ENCODE measurements at regions not wholly inside any gene's neighbourhood (a gene's known extent, or its start where the extent isn't known, plus 50 kb on each side); places are given as distances from the start of the nearest gene placed in this dataset.
"Not testable (repeated sequence)": the region's sequence is repeated elsewhere in the genome, so short reads cannot be mapped to it uniquely, and the experiment has no call there.

DNA sequence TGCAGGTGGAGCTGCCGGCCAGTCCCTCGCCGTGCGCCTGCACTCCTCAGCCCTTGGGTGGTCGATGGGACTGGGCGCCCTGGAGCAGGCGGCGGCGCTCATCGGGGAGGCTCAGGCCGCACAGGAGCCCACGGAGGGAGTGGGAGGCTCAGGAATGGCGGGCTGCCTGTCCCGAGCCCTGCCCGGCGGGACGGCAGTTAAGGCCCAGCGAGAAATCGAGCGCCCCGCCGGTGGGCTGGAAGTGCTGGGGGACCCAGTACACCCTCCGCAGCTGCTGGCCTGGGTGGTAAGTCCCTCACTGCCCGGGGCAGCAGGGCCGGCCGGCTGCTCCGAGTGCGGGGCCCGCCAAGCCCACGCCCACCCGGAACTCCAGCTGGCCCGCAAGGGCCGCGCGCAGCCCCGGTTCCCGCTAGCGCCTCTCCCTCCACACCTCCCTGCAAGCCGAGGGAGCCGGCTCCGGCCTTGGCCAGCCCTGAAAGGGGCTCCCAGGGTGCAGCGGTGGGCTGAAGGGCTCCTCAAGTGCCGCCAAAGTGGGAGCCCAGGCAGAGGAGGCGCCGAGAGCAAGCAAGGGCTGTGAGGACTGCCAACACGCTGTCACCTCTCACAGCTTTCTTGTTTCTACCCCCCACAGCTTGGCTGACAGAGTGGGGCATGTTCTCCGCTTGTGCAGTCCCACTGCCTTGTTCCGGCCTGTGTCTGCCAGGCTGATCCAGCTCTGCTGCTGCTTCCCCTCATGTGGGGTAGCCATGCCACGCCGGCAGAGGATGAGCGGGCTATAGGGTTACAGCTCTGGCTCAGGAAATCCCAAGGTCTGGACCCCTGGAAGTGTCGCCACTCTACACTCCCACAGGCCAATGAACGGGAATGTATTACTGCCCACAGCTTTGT is 886.7 kb downstream of the FAT4 start:
- WGBS: 89% methylated on average over 53 of the region's 53 CpGs
- not testable (repeated sequence) for H3K9ac ChIP-seq (ENCODE audit: low read depth in 1 of 2, low read length in 2 of 2); DNase-seq (ENCODE audit: low spot score); H3K9me3 ChIP-seq (ENCODE audit: control insufficient read depth in 4 of 4, low read length in 3 of 4); H3K27me3 ChIP-seq (ENCODE audit: control insufficient read depth in 4 of 4, insufficient read depth in 4 of 4, low read length in 3 of 4); H3K27ac ChIP-seq (ENCODE audit: low read depth in 1 of 2, low read length in 2 of 2); H3K36me3 ChIP-seq (ENCODE audit: control insufficient read depth in 4 of 4, insufficient read depth in 3 of 4, low read depth in 1 of 4, low read length in 3 of 4); H3K4me1 ChIP-seq (ENCODE audit: control insufficient read depth in 4 of 4, insufficient read depth in 4 of 4, low read length in 3 of 4); H3K4me3 ChIP-seq (ENCODE audit: low read depth in 1 of 3, low read length in 3 of 3)

DNA sequence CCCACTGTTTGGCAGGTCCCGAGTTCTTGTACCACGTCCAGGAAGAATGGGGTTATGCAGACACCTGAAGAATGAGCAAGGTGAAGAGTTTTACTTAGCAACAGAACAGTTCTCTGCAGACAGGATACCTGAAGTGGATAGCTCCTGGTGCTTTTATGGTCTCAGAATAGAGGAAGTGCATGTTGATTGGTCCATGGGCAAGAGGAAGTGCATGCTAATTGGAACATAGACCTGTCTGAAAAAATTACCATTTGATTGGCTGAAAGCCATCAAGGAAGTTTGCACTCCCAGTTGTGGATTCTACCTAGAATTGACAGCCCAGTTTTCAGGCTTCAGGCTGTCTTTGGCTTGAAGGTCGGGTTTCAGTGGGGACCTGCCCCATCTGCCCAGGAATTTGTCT is 887.5 kb downstream of the FAT4 start:
- H3K9me3 ChIP-seq (ENCODE audit: control insufficient read depth in 4 of 4, low read length in 3 of 4): peaks cover 0 to 3% (median 0%) of the 10 kb centered on the region in 4 donors
- TF ChIP-seq NR2F2 (IDR thresholded peaks at IDR 0.05) (no peak), EGR1 (IDR thresholded peaks at IDR 0.05; ENCODE audit: low read depth in 2 of 2) (no peak), FOXA1 (IDR thresholded peaks at IDR 0.05) (no peak), YY1 (IDR thresholded peaks at IDR 0.05) (no peak), HNF4A (conservative IDR thresholded peaks at IDR 0.05) (no peak), RXRA (IDR thresholded peaks at IDR 0.05) (no peak), RAD21 (IDR thresholded peaks at IDR 0.05) (no peak), SP1 (IDR thresholded peaks at IDR 0.05) (no peak), HNF4G (IDR thresholded peaks at IDR 0.05) (no peak), FOXA2 (IDR thresholded peaks at IDR 0.05) (no peak), GABPA (IDR thresholded peaks at IDR 0.05 in 1 of 2, conservative IDR thresholded peaks at IDR 0.05 in 1 of 2) (no peak), TAF1 (conservative IDR thresholded peaks at IDR 0.05) (no peak), JUND (IDR thresholded peaks at IDR 0.05) (no peak)
- TF ChIP-seq, protein P1, sequence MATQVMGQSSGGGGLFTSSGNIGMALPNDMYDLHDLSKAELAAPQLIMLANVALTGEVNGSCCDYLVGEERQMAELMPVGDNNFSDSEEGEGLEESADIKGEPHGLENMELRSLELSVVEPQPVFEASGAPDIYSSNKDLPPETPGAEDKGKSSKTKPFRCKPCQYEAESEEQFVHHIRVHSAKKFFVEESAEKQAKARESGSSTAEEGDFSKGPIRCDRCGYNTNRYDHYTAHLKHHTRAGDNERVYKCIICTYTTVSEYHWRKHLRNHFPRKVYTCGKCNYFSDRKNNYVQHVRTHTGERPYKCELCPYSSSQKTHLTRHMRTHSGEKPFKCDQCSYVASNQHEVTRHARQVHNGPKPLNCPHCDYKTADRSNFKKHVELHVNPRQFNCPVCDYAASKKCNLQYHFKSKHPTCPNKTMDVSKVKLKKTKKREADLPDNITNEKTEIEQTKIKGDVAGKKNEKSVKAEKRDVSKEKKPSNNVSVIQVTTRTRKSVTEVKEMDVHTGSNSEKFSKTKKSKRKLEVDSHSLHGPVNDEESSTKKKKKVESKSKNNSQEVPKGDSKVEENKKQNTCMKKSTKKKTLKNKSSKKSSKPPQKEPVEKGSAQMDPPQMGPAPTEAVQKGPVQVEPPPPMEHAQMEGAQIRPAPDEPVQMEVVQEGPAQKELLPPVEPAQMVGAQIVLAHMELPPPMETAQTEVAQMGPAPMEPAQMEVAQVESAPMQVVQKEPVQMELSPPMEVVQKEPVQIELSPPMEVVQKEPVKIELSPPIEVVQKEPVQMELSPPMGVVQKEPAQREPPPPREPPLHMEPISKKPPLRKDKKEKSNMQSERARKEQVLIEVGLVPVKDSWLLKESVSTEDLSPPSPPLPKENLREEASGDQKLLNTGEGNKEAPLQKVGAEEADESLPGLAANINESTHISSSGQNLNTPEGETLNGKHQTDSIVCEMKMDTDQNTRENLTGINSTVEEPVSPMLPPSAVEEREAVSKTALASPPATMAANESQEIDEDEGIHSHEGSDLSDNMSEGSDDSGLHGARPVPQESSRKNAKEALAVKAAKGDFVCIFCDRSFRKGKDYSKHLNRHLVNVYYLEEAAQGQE (IDR thresholded peaks at IDR 0.05): no peak
- TF ChIP-seq, protein P2, sequence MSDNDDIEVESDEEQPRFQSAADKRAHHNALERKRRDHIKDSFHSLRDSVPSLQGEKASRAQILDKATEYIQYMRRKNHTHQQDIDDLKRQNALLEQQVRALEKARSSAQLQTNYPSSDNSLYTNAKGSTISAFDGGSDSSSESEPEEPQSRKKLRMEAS (IDR thresholded peaks at IDR 0.05): no peak
- TF ChIP-seq, protein P3, sequence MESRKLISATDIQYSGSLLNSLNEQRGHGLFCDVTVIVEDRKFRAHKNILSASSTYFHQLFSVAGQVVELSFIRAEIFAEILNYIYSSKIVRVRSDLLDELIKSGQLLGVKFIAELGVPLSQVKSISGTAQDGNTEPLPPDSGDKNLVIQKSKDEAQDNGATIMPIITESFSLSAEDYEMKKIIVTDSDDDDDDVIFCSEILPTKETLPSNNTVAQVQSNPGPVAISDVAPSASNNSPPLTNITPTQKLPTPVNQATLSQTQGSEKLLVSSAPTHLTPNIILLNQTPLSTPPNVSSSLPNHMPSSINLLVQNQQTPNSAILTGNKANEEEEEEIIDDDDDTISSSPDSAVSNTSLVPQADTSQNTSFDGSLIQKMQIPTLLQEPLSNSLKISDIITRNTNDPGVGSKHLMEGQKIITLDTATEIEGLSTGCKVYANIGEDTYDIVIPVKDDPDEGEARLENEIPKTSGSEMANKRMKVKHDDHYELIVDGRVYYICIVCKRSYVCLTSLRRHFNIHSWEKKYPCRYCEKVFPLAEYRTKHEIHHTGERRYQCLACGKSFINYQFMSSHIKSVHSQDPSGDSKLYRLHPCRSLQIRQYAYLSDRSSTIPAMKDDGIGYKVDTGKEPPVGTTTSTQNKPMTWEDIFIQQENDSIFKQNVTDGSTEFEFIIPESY (IDR thresholded peaks at IDR 0.05): no peak
- TF ChIP-seq, protein P4, sequence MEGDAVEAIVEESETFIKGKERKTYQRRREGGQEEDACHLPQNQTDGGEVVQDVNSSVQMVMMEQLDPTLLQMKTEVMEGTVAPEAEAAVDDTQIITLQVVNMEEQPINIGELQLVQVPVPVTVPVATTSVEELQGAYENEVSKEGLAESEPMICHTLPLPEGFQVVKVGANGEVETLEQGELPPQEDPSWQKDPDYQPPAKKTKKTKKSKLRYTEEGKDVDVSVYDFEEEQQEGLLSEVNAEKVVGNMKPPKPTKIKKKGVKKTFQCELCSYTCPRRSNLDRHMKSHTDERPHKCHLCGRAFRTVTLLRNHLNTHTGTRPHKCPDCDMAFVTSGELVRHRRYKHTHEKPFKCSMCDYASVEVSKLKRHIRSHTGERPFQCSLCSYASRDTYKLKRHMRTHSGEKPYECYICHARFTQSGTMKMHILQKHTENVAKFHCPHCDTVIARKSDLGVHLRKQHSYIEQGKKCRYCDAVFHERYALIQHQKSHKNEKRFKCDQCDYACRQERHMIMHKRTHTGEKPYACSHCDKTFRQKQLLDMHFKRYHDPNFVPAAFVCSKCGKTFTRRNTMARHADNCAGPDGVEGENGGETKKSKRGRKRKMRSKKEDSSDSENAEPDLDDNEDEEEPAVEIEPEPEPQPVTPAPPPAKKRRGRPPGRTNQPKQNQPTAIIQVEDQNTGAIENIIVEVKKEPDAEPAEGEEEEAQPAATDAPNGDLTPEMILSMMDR (IDR thresholded peaks at IDR 0.05; ENCODE audit: low read depth, low read length, missing input control): no peak
- TF ChIP-seq, protein P5, sequence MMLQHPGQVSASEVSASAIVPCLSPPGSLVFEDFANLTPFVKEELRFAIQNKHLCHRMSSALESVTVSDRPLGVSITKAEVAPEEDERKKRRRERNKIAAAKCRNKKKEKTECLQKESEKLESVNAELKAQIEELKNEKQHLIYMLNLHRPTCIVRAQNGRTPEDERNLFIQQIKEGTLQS (IDR thresholded peaks at IDR 0.05): no peak
- no peak overlapping the region for H3K9ac ChIP-seq (ENCODE audit: low read depth in 1 of 2, low read length in 2 of 2)
- no peaks in the 10 kb centered on the region for H3K27me3 ChIP-seq (ENCODE audit: control insufficient read depth in 4 of 4, insufficient read depth in 4 of 4, low read length in 3 of 4)
- 66% methylated on average over 3 of the region's 3 CpGs for WGBS
- no peaks in the 10 kb centered on the region for H3K4me1 ChIP-seq (ENCODE audit: control insufficient read depth in 4 of 4, insufficient read depth in 4 of 4, low read length in 3 of 4)
- no peaks in the 10 kb centered on the region for H3K36me3 ChIP-seq (ENCODE audit: control insufficient read depth in 4 of 4, insufficient read depth in 3 of 4, low read depth in 1 of 4, low read length in 3 of 4)
- no peak overlapping the region for H3K4me3 ChIP-seq (ENCODE audit: low read depth in 1 of 3, low read length in 3 of 3)
- no peak for DNase-seq (ENCODE audit: low spot score)
- no peak overlapping the region for H3K27ac ChIP-seq (ENCODE audit: low read depth in 1 of 2, low read length in 2 of 2)
